ENCODE measurements at regions not wholly inside any gene's neighbourhood (a gene's known extent, or its start where the extent isn't known, plus 50 kb on each side); places are given as distances from the start of the nearest gene placed in this dataset.

DNA sequence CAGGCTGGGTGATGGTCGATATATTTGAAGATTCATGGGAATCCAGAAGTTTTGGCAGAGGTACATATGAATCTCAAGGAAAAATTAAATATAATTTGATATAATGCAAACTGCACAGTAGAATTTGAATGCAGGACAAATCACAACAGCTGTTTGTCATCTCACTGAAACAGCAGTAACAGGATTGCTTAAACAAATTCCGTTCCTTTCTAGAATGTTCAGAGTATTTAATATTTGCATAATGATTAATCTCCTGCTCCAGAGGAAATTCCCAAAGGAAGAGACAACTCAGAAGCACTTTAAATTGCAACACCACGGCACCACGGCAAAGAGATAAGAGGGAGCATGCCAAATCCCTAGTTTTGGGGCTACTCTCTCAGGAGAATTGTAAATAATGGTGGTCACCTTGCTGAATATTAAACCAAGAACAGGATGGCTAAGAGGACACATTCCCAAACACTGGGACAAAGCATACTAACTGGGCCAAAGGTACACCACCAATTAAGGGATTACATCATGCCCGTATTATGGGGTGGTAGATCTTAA is 67.8 kb upstream of the MAP4K3 start:
- no peak for ATAC-seq (replicated peaks)
- Mint-ChIP-seq H3K27me3 (peaks cover 30 to 39% of the 10 kb centered on the region in 2 donors), H3K4me1 (ENCODE audit: low read depth in 2 of 2) (no peaks in the 10 kb centered on the region), H3K27ac (no peak overlapping the region), H3K4me3 (no peak overlapping the region), H3K9me3 (no peaks in the 10 kb centered on the region), H3K36me3 (ENCODE audit: insufficient read depth) (no peaks in the 10 kb centered on the region)
- no peak for DNase-seq

DNA sequence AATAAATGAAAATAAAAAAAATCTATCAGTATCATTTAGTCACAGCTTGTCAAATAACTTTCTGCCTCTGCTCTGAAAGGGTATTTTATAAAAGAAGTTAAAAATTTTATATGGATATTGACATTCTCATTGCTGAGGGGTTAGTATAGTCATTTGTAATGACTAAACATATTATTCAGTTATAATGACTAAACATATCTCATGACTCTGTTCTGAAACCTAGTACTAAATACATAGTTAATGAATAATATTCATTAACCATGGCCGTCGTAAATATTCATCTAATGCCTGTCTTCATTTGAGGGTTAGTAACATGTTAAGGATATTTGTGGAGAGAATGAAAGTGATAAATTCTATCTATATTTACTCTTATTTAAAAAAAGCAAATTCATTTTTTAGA is 69.1 kb upstream of the MAP4K3 start:
- ATAC-seq (replicated peaks) (no peak), DNase-seq (no peak)
- Mint-ChIP-seq H3K27ac (no peak overlapping the region), H3K4me3 (no peak overlapping the region), H3K4me1 (ENCODE audit: low read depth in 2 of 2) (no peaks in the 10 kb centered on the region), H3K9me3 (no peaks in the 10 kb centered on the region), H3K27me3 (peaks cover 21 to 29% of the 10 kb centered on the region in 2 donors), H3K36me3 (ENCODE audit: insufficient read depth) (no peaks in the 10 kb centered on the region)

DNA sequence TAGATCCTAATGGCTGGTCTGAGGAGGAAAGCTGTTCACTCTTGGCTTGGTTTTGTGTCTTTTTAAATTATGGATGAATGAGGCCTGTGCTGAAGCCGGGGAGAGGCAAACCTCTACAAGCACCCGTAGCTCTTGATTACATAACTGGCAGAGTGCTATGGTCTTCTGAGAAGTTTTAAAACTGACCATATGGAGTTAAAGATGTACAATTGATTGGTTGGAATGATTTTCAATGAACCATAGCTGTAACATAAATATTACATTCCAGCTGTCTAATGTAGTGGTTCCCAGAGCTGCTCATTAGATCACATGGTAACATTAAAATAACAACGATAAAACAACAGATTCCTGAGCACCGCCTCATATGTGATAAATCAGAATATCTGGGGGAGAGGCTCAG is 71.1 kb upstream of the MAP4K3 start:
- peaks cover 11 to 14% of the 10 kb centered on the region in 2 donors for H3K27me3 Mint-ChIP-seq
- no peaks in the 10 kb centered on the region for H3K4me1 Mint-ChIP-seq (ENCODE audit: low read depth in 2 of 2)
- H3K4me3 Mint-ChIP-seq: no peak overlapping the region
- no peak overlapping the region for H3K27ac Mint-ChIP-seq
- no peaks in the 10 kb centered on the region for H3K9me3 Mint-ChIP-seq
- no peaks in the 10 kb centered on the region for H3K36me3 Mint-ChIP-seq (ENCODE audit: insufficient read depth)
- DNase-seq: no peak
- no peak for ATAC-seq (replicated peaks)

DNA sequence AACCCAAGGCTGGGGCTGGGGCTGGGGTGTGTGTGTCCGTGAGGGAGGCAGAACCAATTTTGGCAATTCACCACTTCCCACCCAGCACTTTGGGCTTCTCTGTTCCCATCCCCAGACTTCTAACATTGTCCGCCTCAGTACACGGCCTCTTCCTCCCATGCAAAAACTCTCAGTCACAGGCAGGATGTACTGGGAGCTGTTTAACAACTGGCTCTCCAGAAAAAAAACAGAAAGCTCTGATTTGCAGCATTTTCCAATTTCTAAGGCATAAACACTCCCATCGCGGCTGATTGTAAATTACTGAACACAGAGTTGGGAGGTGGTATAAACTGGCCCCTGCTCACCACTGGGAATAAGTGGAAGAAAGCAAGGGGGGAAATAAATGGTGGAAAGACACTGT is 73.1 kb upstream of the MAP4K3 start:
- no peak overlapping the region for H3K27ac Mint-ChIP-seq
- no peak overlapping the region for H3K4me3 Mint-ChIP-seq
- no peak for ATAC-seq (replicated peaks)
- no peaks in the 10 kb centered on the region for H3K9me3 Mint-ChIP-seq
- H3K27me3 Mint-ChIP-seq: peaks cover 0 to 5% of the 10 kb centered on the region in 2 donors
- DNase-seq: no peak
- H3K36me3 Mint-ChIP-seq (ENCODE audit: insufficient read depth): no peaks in the 10 kb centered on the region
- H3K4me1 Mint-ChIP-seq (ENCODE audit: low read depth in 2 of 2): peaks cover 0 to 2% of the 10 kb centered on the region in 2 donors

DNA sequence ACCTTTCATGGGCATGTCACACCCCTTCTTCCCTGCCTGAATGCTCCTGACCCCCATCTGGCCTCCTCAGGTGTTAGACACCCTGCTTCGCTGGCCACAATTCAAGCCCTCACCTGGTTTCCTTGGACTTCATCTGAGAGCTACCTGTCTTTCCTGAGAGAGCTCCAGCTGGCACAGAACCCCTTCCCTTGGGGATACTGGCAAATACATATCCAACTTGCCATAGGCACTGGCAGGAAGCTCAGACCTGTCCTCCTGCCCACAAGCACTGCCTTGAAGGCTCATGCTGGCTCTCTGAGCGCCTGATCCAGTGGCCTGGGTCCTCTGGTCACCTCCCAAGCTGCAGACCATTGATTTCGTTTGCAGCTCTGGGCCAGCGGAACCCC is 74.1 kb upstream of the MAP4K3 start:
- Mint-ChIP-seq H3K36me3 (ENCODE audit: insufficient read depth) (no peaks in the 10 kb centered on the region), H3K27me3 (peaks cover 0 to 5% of the 10 kb centered on the region in 2 donors), H3K9me3 (no peaks in the 10 kb centered on the region), H3K27ac (no peak overlapping the region), H3K4me3 (no peak overlapping the region), H3K4me1 (ENCODE audit: low read depth in 2 of 2) (peaks cover 0 to 2% of the 10 kb centered on the region in 2 donors)
- DNase-seq (no peak), ATAC-seq (replicated peaks) (no peak)

DNA sequence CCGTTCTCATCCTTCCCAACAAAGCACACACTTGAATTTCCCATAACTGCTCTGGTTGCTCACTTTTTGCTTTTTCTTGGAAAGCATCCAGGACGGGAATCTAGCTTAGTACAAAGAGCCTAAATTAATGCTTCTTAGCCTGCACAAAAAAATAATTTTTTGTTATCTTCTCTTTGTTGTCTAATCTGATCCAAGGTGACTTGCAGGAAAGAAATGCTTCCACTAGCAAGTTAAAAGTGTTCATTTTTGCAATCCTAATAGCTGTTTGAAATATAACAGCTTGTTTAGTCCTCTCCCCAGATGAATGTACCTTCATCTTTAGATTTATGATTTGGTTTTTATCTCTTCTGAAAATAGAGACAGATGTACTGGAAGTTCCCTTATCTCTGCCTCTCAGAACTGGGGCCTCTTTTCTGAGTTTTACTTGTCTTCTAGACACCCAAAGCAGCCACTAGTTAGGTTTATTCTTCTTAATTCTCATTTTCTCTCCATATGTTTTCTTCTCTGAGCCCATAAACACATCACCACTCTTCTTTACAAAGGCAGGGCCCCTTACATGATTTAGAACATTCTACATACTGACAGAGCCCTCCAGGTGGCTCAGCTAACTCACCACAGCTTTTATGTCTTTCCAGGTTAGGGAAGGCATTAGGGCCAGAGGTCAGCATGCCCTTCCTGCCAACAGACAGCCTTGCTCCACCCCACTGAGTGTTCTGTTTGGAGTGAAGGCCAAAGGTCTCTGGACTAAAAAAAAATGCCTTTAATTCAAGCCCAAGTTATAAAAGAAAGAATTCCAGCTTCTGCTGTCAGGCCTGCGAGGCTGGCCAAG is 74.7 kb upstream of the MAP4K3 start:
- Mint-ChIP-seq H3K4me3 (no peak overlapping the region), H3K4me1 (ENCODE audit: low read depth in 2 of 2) (peaks cover 0 to 2% of the 10 kb centered on the region in 2 donors)
- ATAC-seq (replicated peaks): no peak

DNA sequence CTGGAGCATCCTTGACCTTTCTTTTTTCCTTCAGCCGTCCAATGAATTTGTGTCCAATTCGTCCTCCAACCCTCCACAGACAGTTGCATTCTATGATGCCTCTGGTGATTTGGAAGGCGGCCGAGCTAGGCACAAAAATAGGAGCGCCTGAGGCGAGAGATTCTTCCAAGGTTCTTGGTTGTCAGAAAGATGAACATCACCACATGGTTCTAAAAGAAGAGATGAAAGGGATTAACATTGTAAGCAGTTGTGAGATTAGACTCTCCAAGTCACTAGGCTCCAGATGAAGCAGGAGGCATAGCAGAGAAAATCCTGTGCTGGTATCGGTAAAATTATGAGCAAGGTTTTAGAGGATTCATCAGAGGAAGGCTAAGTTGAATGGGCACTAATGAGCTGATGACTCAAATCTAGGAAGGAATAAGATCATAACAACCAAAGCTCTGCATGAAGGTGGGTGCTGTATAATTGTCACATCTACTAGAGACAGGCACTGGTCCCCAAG is 75.4 kb upstream of the MAP4K3 start:
- H3K27me3 Mint-ChIP-seq: no peaks in the 10 kb centered on the region

More for the DNA sequence above, 74.7 kb upstream of the MAP4K3 start:
- H3K27me3 Mint-ChIP-seq: peaks cover 0 to 2% of the 10 kb centered on the region in 2 donors
- DNase-seq: no peak
- H3K36me3 Mint-ChIP-seq (ENCODE audit: insufficient read depth): no peaks in the 10 kb centered on the region
- no peak overlapping the region for H3K27ac Mint-ChIP-seq
- H3K9me3 Mint-ChIP-seq: no peaks in the 10 kb centered on the region

DNA sequence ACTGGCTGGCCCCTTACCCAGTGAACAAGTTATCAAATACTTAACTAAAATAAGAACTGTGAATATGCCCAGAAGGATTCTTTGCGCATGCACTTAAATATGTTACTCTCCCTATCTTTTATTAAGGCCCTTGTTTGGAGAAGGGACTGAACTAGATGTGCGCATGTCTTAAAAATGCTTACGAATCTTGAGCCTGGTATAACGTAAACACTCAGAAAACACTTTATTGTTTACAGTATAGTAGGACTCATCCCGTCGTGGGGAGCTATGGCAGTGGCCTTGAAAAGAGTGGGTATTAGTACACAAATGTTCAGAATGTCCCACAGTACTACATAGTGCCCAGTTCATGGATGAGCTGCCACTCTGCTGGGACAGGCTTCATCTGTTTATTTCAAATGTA is 75.9 kb upstream of the MAP4K3 start:
- Mint-ChIP-seq H3K27me3 (no peaks in the 10 kb centered on the region), H3K9me3 (no peaks in the 10 kb centered on the region), H3K27ac (no peak overlapping the region), H3K4me3 (no peak overlapping the region), H3K36me3 (ENCODE audit: insufficient read depth) (no peaks in the 10 kb centered on the region), H3K4me1 (ENCODE audit: low read depth in 2 of 2) (peaks cover 0 to 2% of the 10 kb centered on the region in 2 donors)
- no peak for ATAC-seq (replicated peaks)
- DNase-seq: no peak

More for the DNA sequence above, 75.4 kb upstream of the MAP4K3 start:
- H3K4me1 Mint-ChIP-seq (ENCODE audit: low read depth in 2 of 2): peaks cover 0 to 2% of the 10 kb centered on the region in 2 donors
- H3K9me3 Mint-ChIP-seq: no peaks in the 10 kb centered on the region
- DNase-seq (no peak), ATAC-seq (replicated peaks) (no peak)
- H3K4me3 Mint-ChIP-seq: no peak overlapping the region
- no peak overlapping the region for H3K27ac Mint-ChIP-seq
- no peaks in the 10 kb centered on the region for H3K36me3 Mint-ChIP-seq (ENCODE audit: insufficient read depth)

DNA sequence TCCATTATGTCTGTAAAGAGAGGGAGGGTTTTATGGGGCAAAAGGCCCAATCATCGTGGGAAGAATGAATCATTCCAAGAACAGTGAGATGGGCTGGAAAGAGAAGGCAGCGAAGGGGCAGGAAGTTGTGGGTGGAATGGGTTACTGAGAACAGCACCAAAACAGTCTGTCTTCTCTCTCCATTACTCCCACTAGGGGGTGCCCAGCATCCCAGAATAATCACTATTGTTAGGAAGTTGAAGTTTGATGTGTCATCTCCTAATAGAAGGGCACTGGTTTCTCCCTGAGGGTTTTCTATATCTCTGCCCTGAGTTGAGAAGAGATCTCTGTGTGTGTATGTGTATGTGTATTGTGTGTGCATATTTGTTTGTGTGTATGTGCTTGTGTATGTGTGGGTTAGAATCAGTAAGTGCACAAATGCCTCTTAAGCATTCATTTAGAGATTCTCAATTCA is 76.6 kb upstream of the MAP4K3 start:
- no peak for ATAC-seq (replicated peaks)
- no peaks in the 10 kb centered on the region for H3K36me3 Mint-ChIP-seq (ENCODE audit: insufficient read depth)
- no peak overlapping the region for H3K27ac Mint-ChIP-seq
- H3K4me1 Mint-ChIP-seq (ENCODE audit: low read depth in 2 of 2): peaks cover 0 to 2% of the 10 kb centered on the region in 2 donors
- DNase-seq: no peak
- no peaks in the 10 kb centered on the region for H3K9me3 Mint-ChIP-seq
- no peak overlapping the region for H3K4me3 Mint-ChIP-seq
- H3K27me3 Mint-ChIP-seq: no peaks in the 10 kb centered on the region

DNA sequence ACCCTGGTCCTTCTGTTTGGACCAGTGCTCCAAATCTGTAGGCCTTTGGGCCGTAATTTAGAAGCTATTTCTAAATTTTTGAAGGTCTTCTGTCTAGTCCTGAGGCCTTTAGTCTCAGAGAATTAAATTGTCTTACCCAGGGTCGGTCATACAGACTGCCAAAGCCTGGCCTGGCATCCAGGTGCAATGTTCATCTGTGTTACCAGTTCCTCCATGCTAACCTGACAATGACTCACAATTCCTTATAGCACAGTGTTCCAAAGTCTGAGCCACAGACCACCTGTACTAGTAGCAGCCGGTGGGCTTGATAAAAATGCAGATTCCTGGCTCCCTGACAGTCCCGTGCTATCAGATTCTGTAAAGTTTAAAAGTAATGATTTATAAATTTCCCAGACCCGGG is 77.7 kb upstream of the MAP4K3 start:
- Mint-ChIP-seq H3K9me3 (no peaks in the 10 kb centered on the region), H3K36me3 (ENCODE audit: insufficient read depth) (no peaks in the 10 kb centered on the region)

DNA sequence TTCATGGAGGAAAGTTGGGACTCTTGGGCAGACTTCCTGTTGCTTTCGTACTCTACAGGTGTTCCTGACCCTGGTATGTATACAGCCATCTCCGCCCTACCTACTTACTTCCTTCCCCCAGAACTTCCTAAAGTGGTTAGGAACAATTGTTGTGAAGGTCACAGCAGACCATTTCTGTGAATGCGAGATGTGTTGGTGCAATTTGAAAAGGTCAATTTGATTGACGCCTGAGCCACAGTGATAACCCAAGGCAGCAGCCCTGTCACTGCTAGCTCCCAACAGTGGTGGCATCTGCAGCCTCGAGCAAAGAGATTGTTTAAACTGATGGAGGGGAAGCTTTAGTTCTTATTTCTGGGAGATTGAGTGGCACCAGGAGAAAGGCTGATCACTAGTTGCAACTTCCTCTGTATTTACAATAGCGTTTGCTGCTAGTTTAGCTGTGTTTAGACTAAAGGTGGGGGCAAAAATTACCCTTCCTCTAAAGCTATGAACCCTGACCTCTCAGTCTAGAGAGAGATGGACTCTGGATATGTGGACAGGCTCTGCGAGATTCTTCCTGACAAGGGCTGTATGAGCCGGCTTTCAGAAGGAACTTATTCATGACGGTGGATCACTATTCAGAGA is 78.3 kb upstream of the MAP4K3 start:
- no peak for ATAC-seq (replicated peaks)
- no peak for DNase-seq
- no peak overlapping the region for H3K27ac Mint-ChIP-seq

More for the DNA sequence above, 77.7 kb upstream of the MAP4K3 start:
- Mint-ChIP-seq H3K27me3 (no peaks in the 10 kb centered on the region), H3K27ac (no peak overlapping the region), H3K4me1 (ENCODE audit: low read depth in 2 of 2) (peaks cover 0 to 2% of the 10 kb centered on the region in 2 donors), H3K4me3 (no peak overlapping the region)
- DNase-seq: no peak
- no peak for ATAC-seq (replicated peaks)

DNA sequence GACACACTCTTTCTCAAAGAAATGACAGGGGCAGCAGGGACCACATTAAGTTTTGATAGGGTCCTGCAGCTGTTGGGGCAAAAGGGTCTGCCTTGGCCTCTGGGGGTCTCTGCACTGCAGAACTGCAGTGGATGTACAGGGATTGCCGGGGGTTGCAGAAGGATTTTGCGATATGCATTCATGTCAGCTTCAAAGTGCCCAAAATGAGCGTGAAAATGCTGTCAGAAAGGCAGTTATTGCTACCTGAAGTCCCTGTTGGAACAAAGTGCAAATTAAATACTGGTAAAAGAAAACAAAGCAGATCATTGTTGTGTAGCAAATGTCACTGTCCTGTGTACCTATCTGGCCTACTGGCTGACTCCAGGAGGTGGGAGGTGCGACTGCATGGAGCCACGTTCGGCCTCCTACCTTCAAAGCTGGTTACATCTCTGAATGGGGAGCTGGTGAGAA is 78.8 kb upstream of the MAP4K3 start:
- no peak overlapping the region for H3K4me3 Mint-ChIP-seq
- DNase-seq: no peak
- H3K9me3 Mint-ChIP-seq: no peaks in the 10 kb centered on the region
- H3K27me3 Mint-ChIP-seq: no peaks in the 10 kb centered on the region
- ATAC-seq (replicated peaks): no peak
- peaks cover 0 to 2% of the 10 kb centered on the region in 2 donors for H3K4me1 Mint-ChIP-seq (ENCODE audit: low read depth in 2 of 2)
- H3K36me3 Mint-ChIP-seq (ENCODE audit: insufficient read depth): no peaks in the 10 kb centered on the region
- no peak overlapping the region for H3K27ac Mint-ChIP-seq

More for the DNA sequence above, 78.3 kb upstream of the MAP4K3 start:
- Mint-ChIP-seq H3K27me3 (no peaks in the 10 kb centered on the region), H3K36me3 (ENCODE audit: insufficient read depth) (no peaks in the 10 kb centered on the region), H3K9me3 (no peaks in the 10 kb centered on the region), H3K4me3 (no peak overlapping the region), H3K4me1 (ENCODE audit: low read depth in 2 of 2) (peaks cover 0 to 2% of the 10 kb centered on the region in 2 donors)

DNA sequence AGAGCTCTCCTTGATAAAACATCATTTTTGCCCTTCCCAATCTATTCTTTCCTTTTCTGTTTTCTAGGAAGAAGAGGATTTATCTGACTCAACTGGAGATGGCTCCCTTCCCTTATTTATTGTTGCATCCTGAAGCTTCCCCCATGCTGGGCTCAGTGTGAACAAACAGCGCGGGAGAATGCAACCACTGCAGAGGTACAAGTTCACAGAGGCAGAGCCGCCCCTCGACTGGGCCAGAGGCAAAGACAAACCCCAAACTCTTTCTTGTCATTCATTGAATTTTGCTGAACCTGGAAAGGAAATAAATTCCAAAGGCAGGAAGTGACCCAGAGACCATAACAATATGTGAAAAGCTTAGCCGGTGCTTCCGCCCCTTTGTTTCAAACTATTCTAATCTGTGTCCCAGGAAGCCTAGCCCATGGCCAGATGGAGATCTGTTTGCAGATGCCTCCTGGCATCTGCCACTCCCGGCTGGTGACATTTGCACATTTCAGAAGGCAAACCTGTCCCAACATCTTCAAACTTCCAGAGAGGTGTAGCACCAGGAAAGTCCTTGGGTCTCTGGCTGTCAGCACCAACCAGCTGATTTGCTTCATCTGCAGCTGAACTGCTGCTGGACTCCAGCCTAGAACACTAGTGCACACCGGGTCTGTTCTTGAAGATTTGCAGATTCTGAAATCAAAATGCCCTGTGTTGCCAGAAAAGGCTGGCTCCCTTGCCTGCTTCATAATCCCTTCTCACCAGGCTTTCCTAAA is 79.4 kb upstream of the MAP4K3 start:
- no peak overlapping the region for H3K4me3 Mint-ChIP-seq
- no peaks in the 10 kb centered on the region for H3K9me3 Mint-ChIP-seq
- DNase-seq (no peak), ATAC-seq (replicated peaks) (no peak)
- H3K4me1 Mint-ChIP-seq (ENCODE audit: low read depth in 2 of 2): peaks cover 0 to 2% of the 10 kb centered on the region in 2 donors
- no peaks in the 10 kb centered on the region for H3K27me3 Mint-ChIP-seq
- H3K36me3 Mint-ChIP-seq (ENCODE audit: insufficient read depth): no peaks in the 10 kb centered on the region
- H3K27ac Mint-ChIP-seq: no peak overlapping the region

Data from effector memory CD8-positive, alpha-beta T cell (primary cell).